GM12874 (cell line): ENCODE measurements at regions not wholly inside any gene's neighbourhood (a gene's known extent, or its start where the extent isn't known, plus 50 kb on each side); places are given as distances from the start of the nearest gene placed in this dataset.

Source experiments
- CTCF ChIP-seq: IDR thresholded peaks from 2 replicates; pipeline ENCODE4 v1.5.1; 2011; ENCODE audit warnings: low read depth, mild to moderate bottlenecking, control low read depth, low read length, moderate library complexity; ENCODE audit not compliant: insufficient read depth

GRCh38 chr15:95872366-95872771, 458.1 kb upstream of the NR2F2 start:
- TF ChIP-seq CTCF, result no peak

GRCh38 chr15:95874637-95875036, 455.9 kb upstream of the NR2F2 start:
- no peak for TF ChIP-seq CTCF

DNA sequence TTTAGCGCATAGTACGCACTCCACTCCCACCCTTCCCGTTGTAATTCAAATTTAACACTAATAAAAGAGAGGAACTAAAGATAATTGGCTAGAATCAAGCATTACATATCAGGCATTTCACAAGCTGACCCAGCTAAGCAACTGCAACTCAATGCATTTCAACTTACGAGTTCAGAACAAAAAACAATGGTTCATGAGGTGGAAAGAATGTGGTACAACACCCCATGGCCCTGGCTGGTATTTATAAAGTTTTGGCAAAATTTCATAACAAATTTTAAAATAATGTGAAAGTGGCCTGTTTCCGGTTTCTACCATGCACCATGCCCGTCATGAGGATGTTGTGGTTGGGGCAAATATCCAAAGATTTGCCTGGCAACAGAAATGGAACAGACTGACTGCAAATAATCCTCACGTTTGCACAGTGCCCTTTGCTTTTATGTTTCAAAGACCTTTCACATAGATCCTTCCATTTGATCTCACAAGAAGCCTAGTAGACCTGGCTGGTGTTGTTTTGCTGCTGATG, 455.3 kb upstream of the NR2F2 start:
- no peak for TF ChIP-seq CTCF

DNA sequence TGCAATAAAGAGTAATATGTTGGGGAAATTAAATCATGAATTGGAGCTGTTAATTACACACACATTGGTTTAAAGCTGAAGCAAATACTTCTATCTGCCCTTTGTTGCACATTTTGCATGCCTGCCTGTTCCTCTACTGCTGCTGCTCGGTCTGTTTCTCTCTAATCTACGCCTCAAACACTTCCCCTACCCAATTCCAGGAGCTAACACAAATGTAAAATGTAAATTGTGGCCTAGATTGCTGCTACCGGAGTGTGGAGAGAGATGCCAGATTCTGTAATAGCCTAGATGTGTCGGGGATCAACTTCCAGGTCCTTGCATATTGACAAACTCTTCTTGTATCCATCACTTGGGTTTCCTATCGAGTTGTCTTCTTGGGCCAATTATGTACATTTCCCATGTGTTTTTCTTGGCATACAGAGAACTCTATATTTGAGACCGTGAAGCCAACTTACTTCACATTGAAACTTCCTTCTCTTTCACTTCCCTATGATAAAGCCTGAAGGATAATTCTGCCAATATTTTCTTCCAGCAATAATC, 450.4 kb upstream of the NR2F2 start:
- no peak for TF ChIP-seq CTCF

DNA sequence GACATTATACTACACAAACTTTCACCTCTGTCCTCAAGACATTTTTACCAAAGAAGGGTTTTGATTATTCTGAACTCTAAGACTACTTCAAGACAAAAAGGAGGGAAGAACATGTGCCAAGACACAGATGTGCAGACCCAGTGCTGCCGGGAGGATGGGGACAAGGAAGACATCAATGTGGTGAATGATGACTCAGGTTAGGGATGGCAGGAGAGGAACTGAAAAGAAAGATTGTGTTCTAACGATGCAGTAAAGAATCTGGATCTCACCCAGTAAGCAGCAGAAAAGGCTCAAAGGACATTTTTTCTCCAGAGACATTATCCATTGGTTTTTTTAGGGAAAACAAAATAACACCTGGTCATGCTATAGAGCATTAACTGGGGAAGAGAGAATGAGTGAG, 449.9 kb upstream of the NR2F2 start:
- no peak for TF ChIP-seq CTCF

- TF ChIP-seq CTCF, result no peak
Observed at GRCh38 chr15:95883064-95883463, 447.4 kb upstream of the NR2F2 start.

DNA sequence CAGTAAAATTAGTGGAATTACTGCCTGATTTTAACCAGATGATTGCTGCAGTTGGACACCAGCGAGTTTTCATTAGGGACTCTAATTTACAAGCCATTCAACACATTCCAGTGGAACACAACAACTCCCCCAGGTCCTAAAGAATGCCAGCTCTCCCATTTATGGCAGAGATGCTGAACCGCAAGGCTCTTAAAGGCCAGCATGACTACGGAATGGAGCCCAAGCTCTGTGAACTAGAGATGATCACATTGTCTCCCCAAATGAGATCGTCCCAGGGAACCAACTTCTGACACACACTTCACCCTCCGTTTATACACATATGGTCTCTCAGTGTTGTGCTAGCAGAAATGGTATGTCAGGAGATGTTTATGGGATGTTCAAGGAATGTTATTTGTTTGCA, 446.2 kb upstream of the NR2F2 start:
- TF ChIP-seq CTCF, result no peak
